DOHH2 (cell line): ENCODE measurements at regions not wholly inside any gene's neighbourhood (a gene's known extent, or its start where the extent isn't known, plus 50 kb on each side); places are given as distances from the start of the nearest gene placed in this dataset.
"Not testable (repeated sequence)": the region's sequence is repeated elsewhere in the genome, so short reads cannot be mapped to it uniquely, and the experiment has no call there.

Experiments
- H3F3A ChIP-seq: fragments of 200-600 bp; sonication (generic), shearing (Covaris generic); 2 replicates; pipeline ENCODE4 v1.6.0; 2016; ENCODE audit warnings: antibody characterized with exemption, mild to moderate bottlenecking; ENCODE audit not compliant: control insufficient read depth, insufficient read depth
- H3K27ac ChIP-seq: fragments of 200-600 bp; sonication (generic); 2 replicates; pipeline ENCODE4 v1.5.1; 2014; ENCODE audit warnings: low read depth, mild to moderate bottlenecking, low read length, moderate library complexity
- H3K27me3 ChIP-seq: fragments of 200-600 bp; sonication (generic); 2 replicates; pipeline ENCODE4 v1.6.1; 2014; ENCODE audit warnings: mild to moderate bottlenecking, low read length, mixed read lengths; ENCODE audit not compliant: control insufficient read depth
- H3K36me3 ChIP-seq: fragments of 200-600 bp; sonication (generic); 2 replicates; pipeline ENCODE4 v1.6.1; 2014; ENCODE audit warnings: mild to moderate bottlenecking, low read length, moderate library complexity, mixed read lengths; ENCODE audit not compliant: control insufficient read depth
- H3K4me1 ChIP-seq: fragments of 200-600 bp; sonication (generic); 2 replicates; pipeline ENCODE4 v1.6.1; 2014; ENCODE audit warnings: mild to moderate bottlenecking, low read length, mixed read lengths; ENCODE audit not compliant: control insufficient read depth
- H3K4me2 ChIP-seq: fragments of 200-600 bp; sonication (generic); 2 replicates; pipeline ENCODE4 v1.6.0; 2014; ENCODE audit warnings: mild to moderate bottlenecking, low read length, moderate library complexity
- H3K4me3 ChIP-seq: fragments of 200-600 bp; sonication (generic); 2 replicates; pipeline ENCODE4 v1.5.1; 2014; ENCODE audit warnings: mild to moderate bottlenecking, low read length, mixed read lengths
- H3K79me2 ChIP-seq: fragments of 200-600 bp; sonication (generic); 2 replicates; pipeline ENCODE4 v1.6.1; 2014; ENCODE audit warnings: mild to moderate bottlenecking, low read length, mixed read lengths; ENCODE audit not compliant: control insufficient read depth
- H3K9me2 ChIP-seq: fragments of 200-600 bp; sonication (generic); replicated peaks from 2 replicates; pipeline ENCODE4 v1.6.1; 2014; ENCODE audit warnings: mild to moderate bottlenecking, low read length, mixed read lengths; ENCODE audit not compliant: control insufficient read depth
- H3K9me3 ChIP-seq: fragments of 200-600 bp; sonication (generic); 2 replicates; pipeline ENCODE4 v1.6.1; 2014; ENCODE audit warnings: antibody characterized with exemption, low read length, mixed read lengths; ENCODE audit not compliant: control insufficient read depth, insufficient read depth
- H4K20me1 ChIP-seq: fragments of 200-600 bp; sonication (generic); 2 replicates; pipeline ENCODE4 v1.6.0; 2014; ENCODE audit warnings: low read depth, mild to moderate bottlenecking, antibody characterized with exemption, low read length, moderate library complexity; ENCODE audit not compliant: control insufficient read depth, insufficient read depth
- CTCF ChIP-seq: fragments of 200-600 bp; sonication (generic); IDR thresholded peaks from one replicate; pipeline ENCODE4 v1.5.1; 2014; ENCODE audit warnings: antibody characterized with exemption, mild to moderate bottlenecking, low read depth, low read length; ENCODE audit not compliant: poor library complexity, severe bottlenecking
- EZH2phosphoT487 ChIP-seq: fragments of 200-600 bp; sonication (generic); IDR thresholded peaks from 2 replicates; pipeline ENCODE4 v1.6.1; 2017; ENCODE audit warnings: borderline replicate concordance, mild to moderate bottlenecking, antibody characterized with exemption, low read length, moderate library complexity, mixed read lengths

GRCh38 chr21:22374218-22374969 lies 1376.2 kb downstream of the NCAM2 start:
- H3K4me2 ChIP-seq, result no peak overlapping the region
- no peaks in the 10 kb centered on the region for H3K9me2 ChIP-seq
- TF ChIP-seq EZH2phosphoT487 (no peak), CTCF (no peak)
- no peaks in the 10 kb centered on the region for H3K4me1 ChIP-seq
- H3K79me2 ChIP-seq, result no peaks in the 10 kb centered on the region
- H3K4me3 ChIP-seq, result no peak overlapping the region
- no peaks in the 10 kb centered on the region for H3K27me3 ChIP-seq
- H4K20me1 ChIP-seq, result no peaks in the 10 kb centered on the region
- H3K36me3 ChIP-seq, result no peaks in the 10 kb centered on the region
- peaks cover 11% of the 10 kb centered on the region; the same call in 1 of the 2 replicates for H3K9me3 ChIP-seq
- no peaks in the 10 kb centered on the region for H3F3A ChIP-seq
- H3K27ac ChIP-seq, result no peak overlapping the region

- not testable (repeated sequence) for H3K4me3 ChIP-seq
These were observed 1379.6 kb downstream of the NCAM2 start for GRCh38 chr21:22377795-22378194.

GRCh38 chr21:22393324-22393723 lies 1395.1 kb downstream of the NCAM2 start:
- no peaks in the 10 kb centered on the region for H3K9me3 ChIP-seq
- no peak overlapping the region for H3K4me2 ChIP-seq
- H3K79me2 ChIP-seq, result no peaks in the 10 kb centered on the region
- H3K36me3 ChIP-seq, result no peaks in the 10 kb centered on the region
- no peaks in the 10 kb centered on the region for H3K27me3 ChIP-seq
- H3F3A ChIP-seq, result no peaks in the 10 kb centered on the region
- no peaks in the 10 kb centered on the region for H3K9me2 ChIP-seq
- no peak overlapping the region for H3K4me3 ChIP-seq
- no peak overlapping the region for H3K27ac ChIP-seq
- no peaks in the 10 kb centered on the region for H4K20me1 ChIP-seq
- no peaks in the 10 kb centered on the region for H3K4me1 ChIP-seq
- no peak for TF ChIP-seq CTCF
- no peak for TF ChIP-seq EZH2phosphoT487

More at GRCh38 chr21:22377795-22378194, 1379.6 kb downstream of the NCAM2 start:
- H3K27me3 ChIP-seq, H3K9me2 ChIP-seq, H3K36me3 ChIP-seq, H3K79me2 ChIP-seq, H4K20me1 ChIP-seq, H3K4me2 ChIP-seq, H3K4me1 ChIP-seq, H3K27ac ChIP-seq, H3F3A ChIP-seq: not testable (repeated sequence)
- H3K9me3 ChIP-seq, result peaks cover 11% of the 10 kb centered on the region; the same call in 1 of the 2 replicates

- no peaks in the 10 kb centered on the region for H3K9me2 ChIP-seq
- H3K4me1 ChIP-seq, result no peaks in the 10 kb centered on the region
- no peak overlapping the region for H3K4me3 ChIP-seq
- H3K79me2 ChIP-seq, result no peaks in the 10 kb centered on the region
- H3K36me3 ChIP-seq, result no peaks in the 10 kb centered on the region
- no peaks in the 10 kb centered on the region for H3F3A ChIP-seq
- no peak for TF ChIP-seq EZH2phosphoT487
- no peak for TF ChIP-seq CTCF
- H4K20me1 ChIP-seq, result no peaks in the 10 kb centered on the region
- H3K27me3 ChIP-seq, result no peaks in the 10 kb centered on the region
- no peak overlapping the region for H3K4me2 ChIP-seq
- H3K27ac ChIP-seq, result no peak overlapping the region
- no peaks in the 10 kb centered on the region for H3K9me3 ChIP-seq
These were observed 1397.8 kb downstream of the NCAM2 start for GRCh38 chr21:22395965-22396364.
